Neuronal stem cell (in vitro differentiated cells): ENCODE measurements at regions not wholly inside any gene's neighbourhood (a gene's known extent, or its start where the extent isn't known, plus 50 kb on each side); places are given as distances from the start of the nearest gene placed in this dataset.

Experiments used
- DNase-seq: peaks from one replicate; pipeline ENCODE4 v3.0.0-alpha.2; 2013; ENCODE audit warnings: low spot score
- H2AFZ ChIP-seq: one replicate; pipeline ENCODE4 v1.6.1; 2013; ENCODE audit warnings: mild to moderate bottlenecking, low read length, inconsistent platforms
- H2AK5ac ChIP-seq: 2 replicates; pipeline ENCODE4 v1.6.1; 2013; ENCODE audit warnings: low read depth, mild to moderate bottlenecking, inconsistent platforms, low read length, moderate library complexity, mixed read lengths
- H2BK120ac ChIP-seq: 2 replicates; pipeline ENCODE4 v1.6.1; 2013; ENCODE audit warnings: low read depth, mild to moderate bottlenecking, inconsistent platforms, low read length, moderate library complexity, mixed read lengths
- H2BK12ac ChIP-seq: one replicate; pipeline ENCODE4 v1.6.1; 2013; ENCODE audit warnings: low read length, inconsistent platforms
- H2BK15ac ChIP-seq: 2 replicates; pipeline ENCODE4 v1.6.1; 2013; ENCODE audit warnings: mild to moderate bottlenecking, low read length, inconsistent platforms, mixed read lengths
- H2BK5ac ChIP-seq: one replicate; pipeline ENCODE4 v1.6.1; 2013; ENCODE audit warnings: inconsistent platforms, mild to moderate bottlenecking, low read length, moderate library complexity
- H3K14ac ChIP-seq: one replicate; pipeline ENCODE4 v1.6.1; 2013; ENCODE audit warnings: low read length, inconsistent platforms
- H3K18ac ChIP-seq: 2 replicates; pipeline ENCODE4 v1.6.1; 2013; ENCODE audit warnings: low read length, inconsistent platforms
- H3K23ac ChIP-seq: 2 replicates; pipeline ENCODE4 v1.6.1; 2013; ENCODE audit warnings: low read depth, mild to moderate bottlenecking, mixed read lengths, low read length, inconsistent platforms; ENCODE audit not compliant: poor library complexity
- H3K27ac ChIP-seq: replicated peaks from 3 replicates; pipeline ENCODE4 v1.5.1; 2013; ENCODE audit warnings: low read length, inconsistent platforms
- H3K27me3 ChIP-seq, 3 experiments: 2 replicates each; pipeline ENCODE4 v1.6.1; 2013; ENCODE audit warnings: low read length in 3 of 3, mild to moderate bottlenecking in 2 of 3, inconsistent platforms in 1 of 3, low read depth in 1 of 3, mixed read lengths in 1 of 3, moderate library complexity in 1 of 3; ENCODE audit not compliant: control insufficient read depth in 3 of 3, insufficient read depth in 3 of 3
- H3K36me3 ChIP-seq, 2 donors: replicated peaks in 1 of 2; 2 replicates each; pipeline ENCODE4 v1.6.1; 2013; ENCODE audit warnings: low read length in 2 of 2; ENCODE audit not compliant: control insufficient read depth in 2 of 2, insufficient read depth in 2 of 2
- H3K4ac ChIP-seq: 2 replicates; pipeline ENCODE4 v1.6.1; 2013; ENCODE audit warnings: inconsistent platforms, mild to moderate bottlenecking, low read length, moderate library complexity
- H3K4me1 ChIP-seq, 2 donors: 1 replicate in 1 of 2; 2 replicates in 1 of 2; pipeline ENCODE4 v1.6.1; 2013; ENCODE audit warnings: low read length in 2 of 2, low read depth in 1 of 2; ENCODE audit not compliant: control insufficient read depth in 2 of 2, insufficient read depth in 1 of 2
- H3K4me2 ChIP-seq: one replicate; pipeline ENCODE4 v1.6.1; 2013; ENCODE audit warnings: mild to moderate bottlenecking, low read length, inconsistent platforms; ENCODE audit not compliant: insufficient read depth, poor library complexity, severe bottlenecking
- H3K4me3 ChIP-seq, 2 donors: 2 replicates each; pipeline ENCODE4 v1.5.1; 2013; ENCODE audit warnings: low read length in 2 of 2, mild to moderate bottlenecking in 2 of 2, inconsistent platforms in 1 of 2, moderate library complexity in 1 of 2
- H3K79me1 ChIP-seq: one replicate; pipeline ENCODE4 v1.6.1; 2013; ENCODE audit warnings: low read depth, mild to moderate bottlenecking, inconsistent platforms, low read length, moderate library complexity
- H3K9ac ChIP-seq: one replicate; pipeline ENCODE4 v1.6.1; 2013; ENCODE audit warnings: mild to moderate bottlenecking, low read depth, low read length, inconsistent platforms; ENCODE audit not compliant: poor library complexity
- H3K9me3 ChIP-seq, 2 donors: replicated peaks in 1 of 2; 2 replicates each; pipeline versions ENCODE3 to v1.6.1; 2013; ENCODE audit warnings: low read length in 2 of 2, mild to moderate bottlenecking in 2 of 2, inconsistent platforms in 1 of 2, low read depth in 1 of 2, mixed read lengths in 1 of 2, moderate library complexity in 1 of 2; ENCODE audit not compliant: control insufficient read depth in 2 of 2, insufficient read depth in 1 of 2
- H4K8ac ChIP-seq: one replicate; pipeline ENCODE4 v1.6.1; 2013; ENCODE audit warnings: low read depth, mild to moderate bottlenecking, inconsistent platforms, low read length, moderate library complexity
- H4K91ac ChIP-seq: one replicate; pipeline ENCODE4 v1.6.1; 2013; ENCODE audit warnings: low read length, low read depth, mild to moderate bottlenecking, inconsistent platforms; ENCODE audit not compliant: poor library complexity
- WGBS, 2 donors: extraction: QIAGEN DNeasy Blood & Tissue Kit; methylation state at CpG; one replicate each; pipeline ENCODE4 v1.1.7; 2013; ENCODE audit warnings: missing lambda C conversion rate in 2 of 2, mixed read lengths in 1 of 2; ENCODE audit not compliant: insufficient read length in 2 of 2, insufficient replicate concordance in 1 of 2; ENCODE audit errors: extremely low coverage in 2 of 2; 5-methylcytosine and 5-hydroxymethylcytosine counted together

DNA sequence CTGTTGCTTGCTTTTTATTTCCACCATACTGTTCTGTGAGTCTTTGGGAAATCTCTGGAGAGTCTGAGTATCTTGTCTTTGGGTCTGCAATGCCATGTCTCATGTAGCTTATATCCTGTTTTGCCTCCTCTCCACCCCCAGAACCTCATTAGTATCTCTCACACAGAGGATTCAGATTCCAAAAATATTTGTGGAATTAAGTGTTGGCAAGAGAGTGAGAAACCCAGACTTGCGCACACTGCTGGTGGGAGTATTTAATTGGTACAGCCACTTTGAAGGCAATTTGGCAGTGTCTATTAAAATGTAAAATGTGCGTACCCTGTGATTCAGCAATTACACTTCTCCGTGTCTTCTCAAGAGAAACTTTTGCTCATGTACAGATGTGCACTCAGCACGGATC, 68.6 kb downstream of the ZNF621 start:
- no peak overlapping the region for H3K9ac ChIP-seq
- DNase-seq, result no peak

DNA sequence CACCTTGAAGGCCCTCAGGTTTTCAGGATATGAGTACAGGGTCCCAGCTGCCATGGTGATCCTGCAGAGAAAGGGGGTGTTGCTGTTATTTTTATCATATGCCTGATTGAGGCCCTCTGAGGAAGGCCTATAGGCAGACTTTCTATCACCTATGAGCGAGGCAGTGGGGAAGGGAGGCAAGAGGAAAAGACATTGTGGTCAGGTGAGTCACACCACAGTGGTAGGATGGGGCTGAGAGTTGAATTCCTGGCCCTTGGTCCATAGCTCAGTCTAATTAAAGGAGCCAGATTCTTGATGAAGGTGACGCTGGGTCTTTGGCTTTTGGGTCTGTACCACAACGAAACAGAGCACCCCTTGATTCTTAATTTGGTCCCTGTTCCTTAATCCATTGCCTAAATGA, 72.7 kb downstream of the ZNF621 start:
- no peak overlapping the region for H2AFZ ChIP-seq
- DNase-seq, result no peak
- no peaks in the 10 kb centered on the region for H3K4me1 ChIP-seq
- no peak overlapping the region for H3K14ac ChIP-seq
- no peak overlapping the region for H2BK5ac ChIP-seq
- H3K27me3 ChIP-seq, result no peaks in the 10 kb centered on the region
- H3K23ac ChIP-seq, result no peak overlapping the region
- H2AK5ac ChIP-seq, result no peak overlapping the region
- no peak overlapping the region for H2BK12ac ChIP-seq
- H2BK15ac ChIP-seq, result no peak overlapping the region
- no peak overlapping the region for H3K4ac ChIP-seq
- no peaks in the 10 kb centered on the region for H3K36me3 ChIP-seq
- no peaks in the 10 kb centered on the region for H3K79me1 ChIP-seq
- no peak overlapping the region for H3K9ac ChIP-seq
- H2BK120ac ChIP-seq, result no peak overlapping the region
- no peaks in the 10 kb centered on the region for H3K9me3 ChIP-seq
- no peak overlapping the region for H3K27ac ChIP-seq
- no peak overlapping the region for H4K8ac ChIP-seq
- H3K4me2 ChIP-seq, result no peak overlapping the region
- no peak overlapping the region for H3K4me3 ChIP-seq
- no CpG with 5 or more reads among the region's 3 CpGs for WGBS, 2 donors
- H4K91ac ChIP-seq, result no peak overlapping the region
- H3K18ac ChIP-seq, result no peak overlapping the region

More for the DNA sequence above, 68.6 kb downstream of the ZNF621 start:
- Histone ChIP-seq H3K18ac (no peak overlapping the region), H2AK5ac (no peak overlapping the region), H3K36me3 (no peaks in the 10 kb centered on the region), H3K27me3 (no peaks in the 10 kb centered on the region), H2BK120ac (no peak overlapping the region), H4K8ac (no peak overlapping the region), H3K27ac (no peak overlapping the region), H4K91ac (no peak overlapping the region), H3K9me3 (no peaks in the 10 kb centered on the region), H3K4me3 (no peak overlapping the region), H2BK12ac (no peak overlapping the region), H3K14ac (no peak overlapping the region), H2BK15ac (no peak overlapping the region), H3K4me1 (no peaks in the 10 kb centered on the region), H3K79me1 (no peaks in the 10 kb centered on the region), H2AFZ (no peak overlapping the region), H3K4me2 (no peak overlapping the region), H3K4ac (no peak overlapping the region), H2BK5ac (no peak overlapping the region), H3K23ac (no peak overlapping the region)
- no CpG with 5 or more reads among the region's 4 CpGs for WGBS, 2 donors

DNA sequence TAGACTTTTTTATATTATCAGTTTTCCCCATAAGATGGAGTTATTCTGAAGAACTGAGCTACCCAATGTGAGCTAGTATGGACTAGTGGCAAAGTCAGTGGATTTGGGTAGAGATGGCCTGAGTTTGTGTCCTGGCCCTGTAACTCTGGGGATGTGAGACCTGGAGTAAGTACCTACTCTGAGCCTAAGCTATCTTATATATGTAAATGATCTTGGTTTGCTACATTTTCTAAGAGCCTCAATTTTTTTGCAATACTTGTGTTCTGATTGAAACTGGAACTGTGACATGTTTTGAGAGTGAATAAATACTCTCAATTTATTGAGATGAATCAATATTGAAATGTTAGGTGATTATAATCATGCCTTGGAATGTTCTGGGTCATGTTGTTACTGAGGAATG, 73.6 kb downstream of the ZNF621 start:
- H3K4me2 ChIP-seq, result no peak overlapping the region
- no peaks in the 10 kb centered on the region for H3K79me1 ChIP-seq
- DNase-seq, result no peak
- no peak overlapping the region for H3K27ac ChIP-seq
- H3K36me3 ChIP-seq, result no peaks in the 10 kb centered on the region
- H4K91ac ChIP-seq, result no peak overlapping the region
- no peaks in the 10 kb centered on the region for H3K9me3 ChIP-seq
- H2AK5ac ChIP-seq, result no peak overlapping the region
- no peak overlapping the region for H2BK15ac ChIP-seq
- no peak overlapping the region for H2BK12ac ChIP-seq
- H3K4ac ChIP-seq, result no peak overlapping the region
- no peak overlapping the region for H3K14ac ChIP-seq
- H3K9ac ChIP-seq, result no peak overlapping the region
- no peak overlapping the region for H3K23ac ChIP-seq
- no peak overlapping the region for H2BK5ac ChIP-seq
- no peaks in the 10 kb centered on the region for H3K4me1 ChIP-seq
- H3K27me3 ChIP-seq, result no peaks in the 10 kb centered on the region
- no peak overlapping the region for H2BK120ac ChIP-seq
- H3K18ac ChIP-seq, result no peak overlapping the region
- H4K8ac ChIP-seq, result no peak overlapping the region
- H2AFZ ChIP-seq, result no peak overlapping the region
- H3K4me3 ChIP-seq, result no peak overlapping the region

DNA sequence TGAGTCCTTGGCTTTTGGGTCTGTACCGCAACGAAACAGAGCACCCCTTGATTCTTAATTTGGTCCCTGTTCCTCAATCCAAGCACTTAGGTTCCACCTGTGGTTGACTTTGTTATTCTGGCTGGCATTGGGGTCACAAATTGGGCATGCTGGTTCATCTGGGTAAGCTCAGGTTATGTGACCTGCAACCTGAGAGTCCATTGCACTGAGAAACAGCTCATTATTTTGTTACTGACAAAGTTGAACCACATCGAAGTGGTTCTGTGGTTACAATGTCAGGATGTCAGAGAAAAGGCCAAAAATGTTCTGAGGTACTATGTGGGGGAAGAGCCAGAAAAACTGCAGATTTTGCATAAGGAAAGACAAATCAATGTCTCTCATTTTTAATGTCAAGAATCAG, 74.2 kb downstream of the ZNF621 start:
- Histone ChIP-seq H3K23ac (no peak overlapping the region), H3K4me1 (no peaks in the 10 kb centered on the region), H3K27me3 (no peaks in the 10 kb centered on the region), H2BK15ac (no peak overlapping the region), H3K18ac (no peak overlapping the region), H3K4me3 (no peak overlapping the region), H4K8ac (no peak overlapping the region), H3K9me3 (no peaks in the 10 kb centered on the region), H2BK5ac (no peak overlapping the region), H3K9ac (no peak overlapping the region), H3K14ac (no peak overlapping the region), H2AFZ (no peak overlapping the region), H3K36me3 (no peaks in the 10 kb centered on the region), H2BK120ac (no peak overlapping the region), H3K79me1 (no peaks in the 10 kb centered on the region), H2BK12ac (no peak overlapping the region), H3K27ac (no peak overlapping the region), H3K4me2 (no peak overlapping the region), H4K91ac (no peak overlapping the region), H3K4ac (no peak overlapping the region), H2AK5ac (no peak overlapping the region)
- DNase-seq, result no peak
- no CpG with 5 or more reads among the region's 3 CpGs for WGBS, 2 donors
